Large intestine (tissue), 3 donors: ENCODE measurements at regions not wholly inside any gene's neighbourhood (a gene's known extent, or its start where the extent isn't known, plus 50 kb on each side); places are given as distances from the start of the nearest gene placed in this dataset.
A peak's percentile ranks its signal among the peaks of the same experiment; 100 is the strongest.
"Not testable (repeated sequence)": the region's sequence is repeated elsewhere in the genome, so short reads cannot be mapped to it uniquely, and the experiment has no call there.

ENCODE experiments used
- DNase-seq, 2 donors: peaks; one replicate each; pipeline versions ENCODE4 v3.0.0 to v3.0.0-alpha.2; 2013
- H3K27ac ChIP-seq: one replicate; pipeline ENCODE4 v1.5.1; 2013; ENCODE audit warnings: low read length
- H3K27me3 ChIP-seq: 2 replicates; pipeline ENCODE4 v1.6.1; 2013; ENCODE audit warnings: low read length; ENCODE audit not compliant: control insufficient read depth, insufficient read depth
- H3K36me3 ChIP-seq: 2 replicates; pipeline ENCODE4 v1.6.1; 2013; ENCODE audit warnings: low read length; ENCODE audit not compliant: control insufficient read depth, insufficient read depth
- H3K4me1 ChIP-seq: one replicate; pipeline ENCODE4 v1.6.1; 2013; ENCODE audit warnings: low read length; ENCODE audit not compliant: control insufficient read depth, insufficient read depth
- H3K4me3 ChIP-seq: one replicate; pipeline ENCODE4 v1.5.1; 2013; ENCODE audit warnings: low read length
- H3K9me3 ChIP-seq: one replicate; pipeline ENCODE4 v1.6.1; 2013; ENCODE audit warnings: mild to moderate bottlenecking, low read depth, low read length, moderate library complexity; ENCODE audit not compliant: control insufficient read depth
- WGBS: methylation state at CpG from one replicate; pipeline ENCODE4 v1.1.5; 2013; ENCODE audit warnings: low lambda C conversion rate; ENCODE audit not compliant: insufficient coverage; 5-methylcytosine and 5-hydroxymethylcytosine counted together

- peaks cover 2% of the 10 kb centered on the region for H3K9me3 ChIP-seq
- H3K36me3 ChIP-seq, result no peaks in the 10 kb centered on the region
- 100% methylated on average over 1 of the region's 1 CpG for WGBS
- no peak overlapping the region for H3K4me3 ChIP-seq
- no peaks in the 10 kb centered on the region for H3K4me1 ChIP-seq
- H3K27ac ChIP-seq, result no peak overlapping the region
- no peaks in the 10 kb centered on the region for H3K27me3 ChIP-seq
- DNase-seq, result no peak
These were observed 282.4 kb downstream of the AHR start for GRCh38 chr7:17580856-17581255.

- no peak overlapping the region for H3K27ac ChIP-seq
- WGBS, result no CpG with 5 or more reads among the region's 1 CpG
- DNase-seq, result no peak
- H3K36me3 ChIP-seq, result no peaks in the 10 kb centered on the region
- no peaks in the 10 kb centered on the region for H3K4me1 ChIP-seq
- peaks cover 2% of the 10 kb centered on the region for H3K9me3 ChIP-seq
- no peak overlapping the region for H3K4me3 ChIP-seq
- H3K27me3 ChIP-seq, result no peaks in the 10 kb centered on the region
These were observed 282.8 kb downstream of the AHR start for GRCh38 chr7:17581301-17581700.

DNA sequence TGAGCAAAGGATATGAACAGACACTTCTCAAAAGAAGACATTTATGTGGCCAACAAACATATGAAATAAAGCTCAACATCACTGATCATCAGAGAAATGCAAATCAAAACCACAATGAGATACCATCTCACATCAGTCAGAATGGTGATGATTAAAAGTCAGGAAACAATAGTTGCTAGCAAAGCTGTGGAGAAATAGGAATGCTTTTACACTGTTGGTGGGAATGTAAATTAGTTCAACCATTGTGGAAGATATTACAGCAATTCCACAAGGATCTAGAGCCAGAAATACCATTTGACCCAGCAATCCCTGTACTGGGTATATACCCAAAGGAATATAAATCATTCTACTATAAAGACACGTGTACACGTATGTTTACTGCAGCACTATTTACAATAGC is 284.2 kb downstream of the AHR start:
- WGBS, result no CpG with 5 or more reads among the region's 2 CpGs
- H3K27me3 ChIP-seq, DNase-seq: not testable (repeated sequence)

DNA sequence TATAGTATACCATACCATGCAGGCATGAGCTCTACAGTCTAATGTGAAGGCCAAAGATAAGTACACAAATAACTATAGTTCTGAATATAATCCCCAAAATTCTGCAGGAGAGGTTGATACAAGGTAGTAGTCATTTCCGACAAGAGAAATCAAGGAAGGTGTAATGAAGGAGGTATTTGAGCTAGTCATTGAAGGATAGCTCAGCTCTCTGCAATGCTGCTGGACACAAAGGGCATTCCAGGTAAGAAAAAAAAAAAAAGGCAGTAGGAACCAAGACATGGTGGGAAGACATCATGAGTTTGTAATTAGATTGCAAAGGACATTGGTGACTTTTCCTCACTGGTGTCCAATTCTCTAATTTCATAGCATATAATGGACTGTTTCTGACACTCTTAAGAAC is 285.3 kb downstream of the AHR start:
- WGBS, result 100% methylated on average over 1 of the region's 1 CpG
- no peak overlapping the region for H3K4me3 ChIP-seq
- no peak overlapping the region for H3K27ac ChIP-seq
- no peak for DNase-seq
- no peaks in the 10 kb centered on the region for H3K9me3 ChIP-seq
- no peaks in the 10 kb centered on the region for H3K36me3 ChIP-seq
- no peaks in the 10 kb centered on the region for H3K27me3 ChIP-seq
- H3K4me1 ChIP-seq, result peaks cover 3% of the 10 kb centered on the region

More for the DNA sequence above, 284.2 kb downstream of the AHR start:
- not testable (repeated sequence) for H3K36me3 ChIP-seq, H3K9me3 ChIP-seq, H3K27ac ChIP-seq, H3K4me3 ChIP-seq, H3K4me1 ChIP-seq

- no peaks in the 10 kb centered on the region for H3K9me3 ChIP-seq
- no peak overlapping the region for H3K4me3 ChIP-seq
- peaks cover 6% of the 10 kb centered on the region for H3K4me1 ChIP-seq
- no peak for DNase-seq
- H3K27ac ChIP-seq, result no peak overlapping the region
- WGBS, result no CpG with 5 or more reads among the region's 1 CpG
- no peaks in the 10 kb centered on the region for H3K27me3 ChIP-seq
- no peaks in the 10 kb centered on the region for H3K36me3 ChIP-seq
These were observed 286.4 kb downstream of the AHR start for GRCh38 chr7:17584822-17585221.

GRCh38 chr7:17586711-17587110 is 288.3 kb downstream of the AHR start:
- Histone ChIP-seq H3K27me3 (no peaks in the 10 kb centered on the region), H3K36me3 (no peaks in the 10 kb centered on the region), H3K4me1 (peaks cover 6% of the 10 kb centered on the region), H3K9me3 (no peaks in the 10 kb centered on the region), H3K4me3 (no peak overlapping the region), H3K27ac (no peak overlapping the region)
- no peak for DNase-seq
- 100% methylated on average over 2 of the region's 4 CpGs for WGBS

DNA sequence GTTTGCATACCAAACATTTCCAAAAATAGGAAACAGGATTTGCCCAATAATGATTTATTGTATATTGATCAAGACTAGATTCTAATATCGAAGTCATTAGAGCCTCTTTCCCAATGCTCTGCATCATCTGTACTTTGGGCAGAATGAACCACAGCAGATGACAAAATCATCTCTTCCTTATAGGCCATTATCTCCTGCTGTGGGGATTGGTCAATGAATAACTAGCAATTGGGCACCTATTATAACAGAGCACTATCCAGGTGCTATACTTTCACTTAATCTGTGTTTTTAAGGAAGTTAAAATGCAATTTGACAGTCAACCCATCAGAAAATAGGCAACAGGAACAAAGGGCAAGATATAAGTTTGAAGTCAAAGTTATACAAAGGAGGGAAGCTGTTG is 290.3 kb downstream of the AHR start:
- peaks cover 6% of the 10 kb centered on the region for H3K4me1 ChIP-seq
- no peak overlapping the region for H3K27ac ChIP-seq
- WGBS, result no CpG with 5 or more reads among the region's 1 CpG
- no peak overlapping the region for H3K4me3 ChIP-seq
- H3K9me3 ChIP-seq, result no peaks in the 10 kb centered on the region
- no peaks in the 10 kb centered on the region for H3K36me3 ChIP-seq
- peak in 1 of 2 donors; percentile 26 for DNase-seq
- no peaks in the 10 kb centered on the region for H3K27me3 ChIP-seq

- no peak overlapping the region for H3K27ac ChIP-seq
- DNase-seq, result no peak
- WGBS, result 89% methylated on average over 3 of the region's 6 CpGs
- H3K9me3 ChIP-seq, result no peaks in the 10 kb centered on the region
- no peaks in the 10 kb centered on the region for H3K27me3 ChIP-seq
- no peak overlapping the region for H3K4me3 ChIP-seq
- no peaks in the 10 kb centered on the region for H3K36me3 ChIP-seq
- peaks cover 6% of the 10 kb centered on the region for H3K4me1 ChIP-seq
These were observed 291.2 kb downstream of the AHR start for GRCh38 chr7:17589671-17590070.

DNA sequence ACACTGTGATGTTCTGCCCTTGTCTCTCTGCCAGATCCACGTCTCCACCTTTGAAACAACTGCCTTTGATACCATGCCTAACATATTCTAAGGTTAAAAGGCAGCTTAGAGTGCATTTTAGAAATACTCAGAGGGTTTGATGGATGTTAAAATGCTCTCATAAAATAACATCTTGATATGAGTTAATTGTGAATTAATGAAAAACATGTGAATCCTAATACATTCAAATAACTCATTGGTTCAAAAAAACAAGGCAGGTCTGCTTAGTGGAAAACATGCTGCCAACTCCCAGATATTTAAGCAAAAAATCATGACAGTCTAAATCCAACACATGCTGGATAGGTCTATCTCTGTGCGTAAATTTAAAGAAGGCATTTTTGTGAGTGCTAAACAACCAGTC is 291.8 kb downstream of the AHR start:
- H3K4me3 ChIP-seq, result no peak overlapping the region
- H3K4me1 ChIP-seq, result peaks cover 6% of the 10 kb centered on the region
- no peak overlapping the region for H3K27ac ChIP-seq
- H3K36me3 ChIP-seq, result no peaks in the 10 kb centered on the region
- H3K9me3 ChIP-seq, result no peaks in the 10 kb centered on the region
- no peak for DNase-seq
- no peaks in the 10 kb centered on the region for H3K27me3 ChIP-seq
- WGBS, result 100% methylated on average over 1 of the region's 2 CpGs

DNA sequence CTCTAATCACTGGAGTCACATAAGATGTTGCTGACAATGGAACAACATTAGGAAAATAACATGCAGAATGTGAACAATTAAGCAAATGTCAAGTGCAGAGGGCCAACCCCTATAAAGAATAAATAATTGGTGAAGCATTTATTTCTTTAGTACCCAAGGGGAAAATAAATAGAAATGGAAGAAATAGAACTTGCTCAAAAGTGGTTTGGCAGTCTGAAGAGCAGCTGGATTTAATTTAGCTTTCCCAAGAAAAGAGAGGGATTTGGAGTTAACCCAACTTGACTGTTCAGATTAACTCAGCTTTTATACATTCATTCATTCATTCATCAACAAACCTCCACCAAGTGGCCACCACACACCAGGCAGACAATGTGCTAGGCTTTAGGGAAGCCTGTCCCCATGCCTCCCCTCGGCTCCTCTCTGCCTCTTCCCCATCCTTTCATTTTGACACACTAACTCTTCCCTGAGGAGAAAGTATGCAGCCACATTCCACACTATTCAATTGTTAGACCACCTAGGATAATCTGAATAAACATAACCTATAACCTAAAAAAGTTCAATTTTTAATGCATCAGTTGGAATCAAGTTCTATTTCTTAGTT is 295.5 kb downstream of the AHR start:
- no CpG with 5 or more reads among the region's 1 CpG for WGBS
- no peak overlapping the region for H3K4me3 ChIP-seq
- no peaks in the 10 kb centered on the region for H3K9me3 ChIP-seq
- no peaks in the 10 kb centered on the region for H3K36me3 ChIP-seq
- no peaks in the 10 kb centered on the region for H3K27me3 ChIP-seq
- no peak overlapping the region for H3K27ac ChIP-seq
- DNase-seq, result no peak
- H3K4me1 ChIP-seq, result peaks cover 2% of the 10 kb centered on the region

DNA sequence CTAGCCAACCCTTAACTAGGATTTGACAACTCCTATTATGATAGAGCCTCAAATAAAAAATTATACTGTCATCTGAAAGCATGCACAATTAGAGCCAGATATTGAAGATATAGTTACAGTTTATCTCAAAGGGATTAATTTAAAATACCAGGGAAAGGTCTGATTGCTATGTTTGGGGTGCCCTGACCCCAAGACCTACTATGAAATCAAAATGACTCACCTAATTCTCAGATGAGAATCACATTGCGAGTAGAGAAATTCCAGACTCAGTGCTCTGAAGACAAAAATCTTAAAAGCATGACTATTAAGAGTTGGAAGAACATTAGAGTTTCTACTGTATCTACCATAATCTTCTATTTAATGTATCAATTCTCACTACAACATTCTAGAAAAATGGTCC is 297.1 kb downstream of the AHR start:
- Histone ChIP-seq H3K27me3 (no peaks in the 10 kb centered on the region), H3K36me3 (no peaks in the 10 kb centered on the region), H3K9me3 (no peaks in the 10 kb centered on the region)

More for the DNA sequence above, 297.1 kb downstream of the AHR start:
- no peaks in the 10 kb centered on the region for H3K4me1 ChIP-seq
- DNase-seq, result no peak
- no CpG with 5 or more reads among the region's 1 CpG for WGBS
- H3K4me3 ChIP-seq, result no peak overlapping the region
- H3K27ac ChIP-seq, result no peak overlapping the region
